ENCODE measurements at regions not wholly inside any gene's neighbourhood (a gene's known extent, or its start where the extent isn't known, plus 50 kb on each side); places are given as distances from the start of the nearest gene placed in this dataset.

DNA sequence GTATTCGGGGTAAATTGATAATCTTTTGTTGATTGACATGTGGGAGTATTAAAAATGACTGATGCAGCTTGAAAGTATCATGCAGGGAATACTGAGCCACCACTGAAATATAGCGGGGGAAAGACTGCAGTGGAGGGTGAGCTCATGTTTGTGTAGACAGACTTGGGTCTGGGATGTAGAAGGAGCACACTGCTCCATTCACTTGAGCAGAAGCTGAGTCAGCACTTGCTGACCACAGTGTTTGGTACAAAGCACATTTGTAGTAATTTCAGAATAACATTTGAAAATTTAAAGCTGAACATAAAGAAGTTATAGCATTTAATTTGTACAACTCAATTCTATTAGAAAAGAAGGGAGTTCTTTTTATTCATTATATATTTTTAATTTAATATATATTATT lies 304.3 kb upstream of the PRICKLE1 start (continued):
- TF ChIP-seq, protein P1, sequence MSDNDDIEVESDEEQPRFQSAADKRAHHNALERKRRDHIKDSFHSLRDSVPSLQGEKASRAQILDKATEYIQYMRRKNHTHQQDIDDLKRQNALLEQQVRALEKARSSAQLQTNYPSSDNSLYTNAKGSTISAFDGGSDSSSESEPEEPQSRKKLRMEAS (IDR thresholded peaks at IDR 0.05), result no peak
- TF ChIP-seq GABPA (IDR thresholded peaks at IDR 0.05 in 1 of 2, conservative IDR thresholded peaks at IDR 0.05 in 1 of 2), result no peak

DNA sequence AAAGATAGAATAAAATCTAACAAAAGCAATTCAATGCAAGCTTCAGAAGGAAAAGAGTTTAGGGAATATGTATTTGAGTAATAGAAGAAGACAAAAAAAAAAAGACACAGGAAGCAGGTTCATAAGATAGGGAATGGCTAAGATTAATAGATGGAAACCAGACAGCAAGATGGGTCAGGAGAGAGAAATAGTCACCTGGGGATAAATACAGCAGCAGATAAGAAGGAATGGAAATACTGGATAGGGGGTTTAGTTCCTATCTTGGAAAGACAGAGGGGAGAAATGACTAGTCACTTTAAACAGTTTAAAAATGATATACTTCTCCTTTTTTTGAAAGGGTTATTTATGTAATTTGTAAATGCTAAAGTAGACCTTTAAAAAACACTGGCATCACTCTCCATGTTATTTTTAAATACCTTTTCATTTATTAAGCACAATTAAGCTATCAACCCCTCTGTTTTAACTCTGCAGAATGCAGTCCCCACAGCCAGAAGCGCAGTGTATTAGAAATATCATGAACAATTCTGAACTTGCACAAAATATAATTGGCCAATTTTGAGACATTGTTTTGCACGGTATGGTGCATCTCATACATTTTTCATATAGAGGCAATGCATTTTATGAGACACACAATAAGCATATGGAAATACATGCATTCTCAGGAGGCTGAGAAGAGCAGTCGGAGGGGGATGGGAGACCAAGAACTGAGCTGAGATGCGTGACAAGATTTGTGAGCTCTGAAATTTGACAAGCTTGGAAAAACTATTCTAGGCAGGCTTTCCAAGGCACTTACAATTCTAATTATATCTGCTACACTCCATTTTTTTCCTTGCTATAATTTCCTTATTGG lies 303.4 kb upstream of the PRICKLE1 start:
- no peak for DNase-seq (ENCODE audit: low spot score)
- Histone ChIP-seq H3K4me3 (ENCODE audit: low read depth in 1 of 3, low read length in 3 of 3) (no peak overlapping the region), H3K4me1 (ENCODE audit: control insufficient read depth in 4 of 4, insufficient read depth in 4 of 4, low read length in 3 of 4) (no peaks in the 10 kb centered on the region), H3K27ac (ENCODE audit: low read depth in 1 of 2, low read length in 2 of 2) (no peak overlapping the region), H3K9me3 (ENCODE audit: control insufficient read depth in 4 of 4, low read length in 3 of 4) (peaks cover 0 to 3% (median 0%) of the 10 kb centered on the region in 4 donors), H3K36me3 (ENCODE audit: control insufficient read depth in 4 of 4, insufficient read depth in 3 of 4, low read depth in 1 of 4, low read length in 3 of 4) (no peaks in the 10 kb centered on the region), H3K9ac (ENCODE audit: low read depth in 1 of 2, low read length in 2 of 2) (no peak overlapping the region), H3K27me3 (ENCODE audit: control insufficient read depth in 4 of 4, insufficient read depth in 4 of 4, low read length in 3 of 4) (peaks cover 0 to 2% (median 0%) of the 10 kb centered on the region in 4 donors)
- 73% methylated on average over 4 of the region's 4 CpGs for WGBS
- no peak for TF ChIP-seq NR2F2 (IDR thresholded peaks at IDR 0.05)
- TF ChIP-seq RAD21 (IDR thresholded peaks at IDR 0.05), result no peak
- TF ChIP-seq, protein P2, sequence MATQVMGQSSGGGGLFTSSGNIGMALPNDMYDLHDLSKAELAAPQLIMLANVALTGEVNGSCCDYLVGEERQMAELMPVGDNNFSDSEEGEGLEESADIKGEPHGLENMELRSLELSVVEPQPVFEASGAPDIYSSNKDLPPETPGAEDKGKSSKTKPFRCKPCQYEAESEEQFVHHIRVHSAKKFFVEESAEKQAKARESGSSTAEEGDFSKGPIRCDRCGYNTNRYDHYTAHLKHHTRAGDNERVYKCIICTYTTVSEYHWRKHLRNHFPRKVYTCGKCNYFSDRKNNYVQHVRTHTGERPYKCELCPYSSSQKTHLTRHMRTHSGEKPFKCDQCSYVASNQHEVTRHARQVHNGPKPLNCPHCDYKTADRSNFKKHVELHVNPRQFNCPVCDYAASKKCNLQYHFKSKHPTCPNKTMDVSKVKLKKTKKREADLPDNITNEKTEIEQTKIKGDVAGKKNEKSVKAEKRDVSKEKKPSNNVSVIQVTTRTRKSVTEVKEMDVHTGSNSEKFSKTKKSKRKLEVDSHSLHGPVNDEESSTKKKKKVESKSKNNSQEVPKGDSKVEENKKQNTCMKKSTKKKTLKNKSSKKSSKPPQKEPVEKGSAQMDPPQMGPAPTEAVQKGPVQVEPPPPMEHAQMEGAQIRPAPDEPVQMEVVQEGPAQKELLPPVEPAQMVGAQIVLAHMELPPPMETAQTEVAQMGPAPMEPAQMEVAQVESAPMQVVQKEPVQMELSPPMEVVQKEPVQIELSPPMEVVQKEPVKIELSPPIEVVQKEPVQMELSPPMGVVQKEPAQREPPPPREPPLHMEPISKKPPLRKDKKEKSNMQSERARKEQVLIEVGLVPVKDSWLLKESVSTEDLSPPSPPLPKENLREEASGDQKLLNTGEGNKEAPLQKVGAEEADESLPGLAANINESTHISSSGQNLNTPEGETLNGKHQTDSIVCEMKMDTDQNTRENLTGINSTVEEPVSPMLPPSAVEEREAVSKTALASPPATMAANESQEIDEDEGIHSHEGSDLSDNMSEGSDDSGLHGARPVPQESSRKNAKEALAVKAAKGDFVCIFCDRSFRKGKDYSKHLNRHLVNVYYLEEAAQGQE (IDR thresholded peaks at IDR 0.05), result no peak
- TF ChIP-seq GABPA (IDR thresholded peaks at IDR 0.05 in 1 of 2, conservative IDR thresholded peaks at IDR 0.05 in 1 of 2), result no peak
- TF ChIP-seq RXRA (IDR thresholded peaks at IDR 0.05), result no peak
- no peak for TF ChIP-seq TAF1 (conservative IDR thresholded peaks at IDR 0.05)
- TF ChIP-seq FOXA1 (IDR thresholded peaks at IDR 0.05), result no peak
- TF ChIP-seq, protein P3, sequence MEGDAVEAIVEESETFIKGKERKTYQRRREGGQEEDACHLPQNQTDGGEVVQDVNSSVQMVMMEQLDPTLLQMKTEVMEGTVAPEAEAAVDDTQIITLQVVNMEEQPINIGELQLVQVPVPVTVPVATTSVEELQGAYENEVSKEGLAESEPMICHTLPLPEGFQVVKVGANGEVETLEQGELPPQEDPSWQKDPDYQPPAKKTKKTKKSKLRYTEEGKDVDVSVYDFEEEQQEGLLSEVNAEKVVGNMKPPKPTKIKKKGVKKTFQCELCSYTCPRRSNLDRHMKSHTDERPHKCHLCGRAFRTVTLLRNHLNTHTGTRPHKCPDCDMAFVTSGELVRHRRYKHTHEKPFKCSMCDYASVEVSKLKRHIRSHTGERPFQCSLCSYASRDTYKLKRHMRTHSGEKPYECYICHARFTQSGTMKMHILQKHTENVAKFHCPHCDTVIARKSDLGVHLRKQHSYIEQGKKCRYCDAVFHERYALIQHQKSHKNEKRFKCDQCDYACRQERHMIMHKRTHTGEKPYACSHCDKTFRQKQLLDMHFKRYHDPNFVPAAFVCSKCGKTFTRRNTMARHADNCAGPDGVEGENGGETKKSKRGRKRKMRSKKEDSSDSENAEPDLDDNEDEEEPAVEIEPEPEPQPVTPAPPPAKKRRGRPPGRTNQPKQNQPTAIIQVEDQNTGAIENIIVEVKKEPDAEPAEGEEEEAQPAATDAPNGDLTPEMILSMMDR (IDR thresholded peaks at IDR 0.05; ENCODE audit: low read depth, low read length, missing input control), result no peak
- no peak for TF ChIP-seq EGR1 (IDR thresholded peaks at IDR 0.05; ENCODE audit: low read depth in 2 of 2)
- TF ChIP-seq, protein P1 (IDR thresholded peaks at IDR 0.05), result no peak
- no peak for TF ChIP-seq SP1 (IDR thresholded peaks at IDR 0.05)

DNA sequence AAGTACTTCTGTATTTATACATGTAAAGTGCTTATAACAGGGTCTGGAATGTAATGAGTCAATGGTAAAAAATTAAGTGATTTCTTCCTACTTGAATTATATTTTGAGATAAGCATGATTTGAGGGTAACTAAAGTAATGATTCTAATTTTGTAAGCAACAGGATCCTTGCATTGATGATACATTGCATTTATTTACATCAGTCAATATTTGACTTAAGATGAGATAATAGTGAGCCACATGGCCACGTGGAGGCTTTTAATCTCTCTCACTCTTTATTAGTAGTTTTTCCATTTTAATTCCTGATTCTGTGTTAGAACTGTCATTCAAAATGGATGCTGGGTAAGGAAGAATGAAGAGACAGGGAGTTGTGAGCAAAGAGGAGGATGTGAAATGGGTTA lies 298.1 kb upstream of the PRICKLE1 start:
- 18% methylated on average over 1 of the region's 1 CpG for whole genome bisulfite sequencing
- H3K9me3 ChIP-seq (ENCODE audit: control insufficient read depth in 4 of 4, low read length in 3 of 4), result peaks cover 0 to 3% (median 0%) of the 10 kb centered on the region in 4 donors

More for the DNA sequence above, 298.1 kb upstream of the PRICKLE1 start:
- Histone ChIP-seq H3K9ac (ENCODE audit: low read depth in 1 of 2, low read length in 2 of 2) (no peak overlapping the region), H3K27ac (ENCODE audit: low read depth in 1 of 2, low read length in 2 of 2) (no peak overlapping the region), H3K4me3 (ENCODE audit: low read depth in 1 of 3, low read length in 3 of 3) (no peak overlapping the region), H3K4me1 (ENCODE audit: control insufficient read depth in 4 of 4, insufficient read depth in 4 of 4, low read length in 3 of 4) (no peaks in the 10 kb centered on the region), H3K27me3 (ENCODE audit: control insufficient read depth in 4 of 4, insufficient read depth in 4 of 4, low read length in 3 of 4) (no peaks in the 10 kb centered on the region), H3K36me3 (ENCODE audit: control insufficient read depth in 4 of 4, insufficient read depth in 3 of 4, low read depth in 1 of 4, low read length in 3 of 4) (no peaks in the 10 kb centered on the region)
- DNase-seq (ENCODE audit: low spot score), result no peak
- TF ChIP-seq FOXA1 (IDR thresholded peaks at IDR 0.05) (no peak), TAF1 (conservative IDR thresholded peaks at IDR 0.05) (no peak), FOXA2 (IDR thresholded peaks at IDR 0.05) (no peak), HNF4A (conservative IDR thresholded peaks at IDR 0.05) (no peak)

Data from liver (tissue), 8 donors.